Peyer's patch (tissue), 4 donors: ENCODE measurements at regions not wholly inside any gene's neighbourhood (a gene's known extent, or its start where the extent isn't known, plus 50 kb on each side); places are given as distances from the start of the nearest gene placed in this dataset.

ENCODE experiments used
- CTCF ChIP-seq, 6 experiments: fragments of 450-650 bp in 4 of 6; fragments of 200-600 bp in 2 of 6; sonication (generic) in 1 of 6; IDR thresholded peaks; one replicate each; pipeline ENCODE4 v1.5.1; 2017 to 2019; ENCODE audit warnings: antibody characterized with exemption in 6 of 6, mild to moderate bottlenecking in 3 of 6, moderate library complexity in 1 of 6
- POLR2A ChIP-seq, 2 donors: fragments of 450-650 bp; IDR thresholded peaks; one replicate each; pipeline ENCODE4 v1.5.1; 2017; ENCODE audit warnings: antibody characterized with exemption in 2 of 2, mild to moderate bottlenecking in 2 of 2, moderate library complexity in 2 of 2

DNA sequence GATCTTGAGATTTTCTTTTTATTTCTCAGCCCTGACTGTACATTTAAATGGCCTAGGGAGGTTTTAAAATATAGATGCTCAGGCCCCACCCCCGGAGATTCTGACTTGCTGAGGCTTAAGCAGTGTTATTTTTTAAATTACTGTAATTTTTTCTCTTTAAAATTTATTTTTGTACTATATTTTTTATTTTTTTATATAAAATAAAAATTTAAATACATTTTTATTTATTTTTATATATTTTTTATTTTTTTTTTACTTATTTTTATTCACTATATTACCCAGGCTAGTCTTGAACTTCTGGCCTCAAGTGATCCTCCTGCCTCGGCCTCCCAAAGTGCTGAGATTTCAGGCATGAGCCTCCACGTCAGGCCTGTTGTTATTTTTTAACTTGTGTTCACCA, 83.3 kb downstream of the KATNIP start:
- TF ChIP-seq POLR2A (IDR thresholded peaks at IDR 0.05) (no peak), CTCF (IDR thresholded peaks at IDR 0.05) (no peak)
